Liver (tissue), 8 donors: ENCODE measurements at regions not wholly inside any gene's neighbourhood (a gene's known extent, or its start where the extent isn't known, plus 50 kb on each side); places are given as distances from the start of the nearest gene placed in this dataset.

Source experiments
- DNase-seq: peaks from one replicate; pipeline ENCODE4 v3.0.0-alpha.2; 2017; ENCODE audit warnings: low spot score
- H3K27ac ChIP-seq, 2 donors: one replicate each; pipeline ENCODE4 v1.7.0; 2013; ENCODE audit warnings: inconsistent platforms in 2 of 2, low read length in 2 of 2, control low read depth in 1 of 2, low read depth in 1 of 2, mild to moderate bottlenecking in 1 of 2
- H3K27me3 ChIP-seq, 4 donors: one replicate each; pipeline versions ENCODE4 v1.6.1 to v1.7.0; 2013; ENCODE audit warnings: low read length in 3 of 4, inconsistent platforms in 1 of 4, mild to moderate bottlenecking in 1 of 4, moderate library complexity in 1 of 4; ENCODE audit not compliant: control insufficient read depth in 4 of 4, insufficient read depth in 4 of 4
- H3K36me3 ChIP-seq, 4 donors: one replicate each; pipeline versions ENCODE4 v1.6.1 to v1.7.0; 2013; ENCODE audit warnings: low read length in 3 of 4, mild to moderate bottlenecking in 3 of 4, low read depth in 1 of 4, moderate library complexity in 1 of 4; ENCODE audit not compliant: control insufficient read depth in 4 of 4, insufficient read depth in 3 of 4
- H3K4me1 ChIP-seq, 4 donors: one replicate each; pipeline versions ENCODE4 v1.6.1 to v1.7.0; 2013; ENCODE audit warnings: low read length in 3 of 4, mild to moderate bottlenecking in 3 of 4, moderate library complexity in 1 of 4; ENCODE audit not compliant: control insufficient read depth in 4 of 4, insufficient read depth in 4 of 4
- H3K4me3 ChIP-seq, 3 donors: one replicate each; pipeline versions ENCODE4 v1.6.1 to v1.7.0; 2013; ENCODE audit warnings: low read length in 3 of 3, control low read depth in 1 of 3, low read depth in 1 of 3, mild to moderate bottlenecking in 1 of 3
- H3K9ac ChIP-seq, 2 donors: one replicate each; pipeline ENCODE4 v1.7.0; 2013; ENCODE audit warnings: low read length in 2 of 2, mild to moderate bottlenecking in 2 of 2, moderate library complexity in 2 of 2, control low read depth in 1 of 2, low read depth in 1 of 2
- H3K9me3 ChIP-seq, 4 donors: one replicate each; pipeline versions ENCODE4 v1.6.1 to v1.7.0; 2013; ENCODE audit warnings: low read length in 3 of 4; ENCODE audit not compliant: control insufficient read depth in 4 of 4
- ATF3 ChIP-seq: IDR thresholded peaks from 2 replicates; pipeline ENCODE4 v1.6.1; 2016; ENCODE audit warnings: antibody characterized with exemption
- CTCF ChIP-seq: fragments of 150-350 bp; IDR thresholded peaks from 2 replicates; pipeline ENCODE4 v1.5.1; 2017; ENCODE audit warnings: improper control_type of control experiment, low read depth, low read length; ENCODE audit not compliant: missing input control
- EGR1 ChIP-seq, 2 donors: IDR thresholded peaks; 2 replicates each; pipeline ENCODE4 v1.6.1; 2016 to 2018; ENCODE audit warnings: antibody characterized with exemption in 2 of 2, low read depth in 2 of 2
- FOXA2 ChIP-seq: IDR thresholded peaks from 2 replicates; pipeline ENCODE4 v1.6.1; 2016; ENCODE audit warnings: antibody characterized with exemption
- GABPA ChIP-seq, 2 donors: IDR thresholded peaks in 1 of 2; conservative IDR thresholded peaks in 1 of 2; 2 replicates each; pipeline ENCODE4 v1.6.1; 2016; ENCODE audit warnings: antibody characterized with exemption in 2 of 2, mild to moderate bottlenecking in 1 of 2, moderate library complexity in 1 of 2
- HNF4A ChIP-seq, 2 donors: conservative IDR thresholded peaks; 2 replicates each; pipeline ENCODE4 v1.6.1; 2016; ENCODE audit warnings: antibody characterized with exemption in 2 of 2, mild to moderate bottlenecking in 2 of 2
- JUND ChIP-seq, 2 donors: IDR thresholded peaks; 2 replicates each; pipeline ENCODE4 v1.6.1; 2016; ENCODE audit warnings: antibody characterized with exemption in 2 of 2
- RAD21 ChIP-seq, 2 donors: IDR thresholded peaks; 2 replicates each; pipeline ENCODE4 v1.6.1; 2016; ENCODE audit warnings: antibody characterized with exemption in 2 of 2, mild to moderate bottlenecking in 2 of 2
- RXRA ChIP-seq, 2 donors: IDR thresholded peaks; 2 replicates each; pipeline ENCODE4 v1.6.1; 2017 to 2018; ENCODE audit warnings: antibody characterized with exemption in 2 of 2, mild to moderate bottlenecking in 1 of 2
- SP1 ChIP-seq: IDR thresholded peaks from 2 replicates; pipeline ENCODE4 v1.6.1; 2018; ENCODE audit warnings: antibody characterized with exemption, mild to moderate bottlenecking
- YY1 ChIP-seq: IDR thresholded peaks from 2 replicates; pipeline ENCODE4 v1.6.1; 2016; ENCODE audit warnings: antibody characterized with exemption, mild to moderate bottlenecking
- WGBS: extraction: QIAGEN DNeasy Blood & Tissue Kit; methylation state at CpG from one replicate; pipeline ENCODE4 v1.1.7; 2013; 5-methylcytosine and 5-hydroxymethylcytosine counted together
- donor health status: healthy.
- donor health status: healthy.
- donor health status: healthy.
- donor health status: healthy.
- donor health status: healthy.

- no peak for TF ChIP-seq CTCF
- TF ChIP-seq EGR1 (IDR thresholded peaks at IDR 0.05; ENCODE audit: low read depth in 2 of 2) = no peak
- TF ChIP-seq RAD21 (IDR thresholded peaks at IDR 0.05) = no peak
- TF ChIP-seq SP1 = no peak
- no peak for TF ChIP-seq FOXA2
- no peak for TF ChIP-seq GABPA (IDR thresholded peaks at IDR 0.05 in 1 of 2, conservative IDR thresholded peaks at IDR 0.05 in 1 of 2)
- TF ChIP-seq YY1 = no peak
- TF ChIP-seq ATF3 = no peak
Observed at GRCh38 chr5:38200872-38201557, 57.3 kb upstream of the EGFLAM start (continued).

- Histone ChIP-seq H3K9me3 (peaks cover 0 to 4% (median 0%) of the 10 kb centered on the region in 4 donors), H3K36me3 (no peaks in the 10 kb centered on the region), H3K27me3 (peaks cover 0 to 5% (median 2%) of the 10 kb centered on the region in 4 donors), H3K27ac (no peak overlapping the region), H3K4me3 (no peak overlapping the region), H3K9ac (no peak overlapping the region), H3K4me1 (no peaks in the 10 kb centered on the region)
- WGBS = 95% methylated on average over 3 of the region's 3 CpGs
- DNase-seq = no peak
- TF ChIP-seq RXRA (IDR thresholded peaks at IDR 0.05) = no peak
Observed at GRCh38 chr5:38197118-38197517, 61.2 kb upstream of the EGFLAM start.

GRCh38 chr5:38193015-38193581 lies 65.3 kb upstream of the EGFLAM start:
- Histone ChIP-seq H3K27ac (no peak overlapping the region), H3K36me3 (no peaks in the 10 kb centered on the region), H3K27me3 (peaks cover 0 to 5% (median 2%) of the 10 kb centered on the region in 4 donors), H3K9me3 (no peaks in the 10 kb centered on the region), H3K4me3 (no peak overlapping the region), H3K9ac (no peak overlapping the region), H3K4me1 (no peaks in the 10 kb centered on the region)
- 18% methylated on average over 13 of the region's 13 CpGs for WGBS
- peak; percentile 66 for DNase-seq
- TF ChIP-seq CTCF (peak; percentile 96), ATF3 (no peak), JUND (IDR thresholded peaks at IDR 0.05) (no peak), HNF4A (conservative IDR thresholded peaks at IDR 0.05) (no peak), YY1 (peak; percentile 29), RAD21 (IDR thresholded peaks at IDR 0.05) (peak; percentile 96 to 99), EGR1 (IDR thresholded peaks at IDR 0.05; ENCODE audit: low read depth in 2 of 2) (no peak)
